ENCODE measurements at regions not wholly inside any gene's neighbourhood (a gene's known extent, or its start where the extent isn't known, plus 50 kb on each side); places are given as distances from the start of the nearest gene placed in this dataset.

- DNase-seq (ENCODE audit: low read depth in 2 of 2), result no peak
Measured at GRCh38 chr22:48646216-48646925, 1181.3 kb downstream of the BRD1 start.

- DNase-seq (ENCODE audit: low read depth in 2 of 2), result no peak
Measured at GRCh38 chr22:48645766-48646165, 1181.9 kb downstream of the BRD1 start.

GRCh38 chr22:48644997-48645396 lies 1182.7 kb downstream of the BRD1 start:
- DNase-seq (ENCODE audit: low read depth in 2 of 2), result no peak

- no peak for DNase-seq (ENCODE audit: low read depth in 2 of 2)
Measured at GRCh38 chr22:48644108-48644507, 1183.6 kb downstream of the BRD1 start.

- DNase-seq (ENCODE audit: low read depth in 2 of 2), result no peak
Measured at GRCh38 chr22:48643066-48643731, 1184.5 kb downstream of the BRD1 start.

GRCh38 chr22:48642550-48642949 lies 1185.1 kb downstream of the BRD1 start:
- no peak for DNase-seq (ENCODE audit: low read depth in 2 of 2)

- no peak for DNase-seq (ENCODE audit: low read depth in 2 of 2)
Measured at GRCh38 chr22:48641906-48642475, 1185.7 kb downstream of the BRD1 start.

- DNase-seq (ENCODE audit: low read depth in 2 of 2), result no peak
Measured at GRCh38 chr22:48640890-48641841, 1186.5 kb downstream of the BRD1 start.

- DNase-seq (ENCODE audit: low read depth in 2 of 2), result no peak
Measured at GRCh38 chr22:48639896-48640748, 1187.6 kb downstream of the BRD1 start.

- no peak for DNase-seq (ENCODE audit: low read depth in 2 of 2)
Measured at GRCh38 chr22:48639021-48639795, 1188.5 kb downstream of the BRD1 start.

- DNase-seq (ENCODE audit: low read depth in 2 of 2), result no peak
Measured at GRCh38 chr22:48637231-48637630, 1190.4 kb downstream of the BRD1 start.

GRCh38 chr22:48636746-48637145 lies 1190.9 kb downstream of the BRD1 start:
- DNase-seq (ENCODE audit: low read depth in 2 of 2), result no peak

- no peak for DNase-seq (ENCODE audit: low read depth in 2 of 2)
Measured at GRCh38 chr22:48635816-48636215, 1191.9 kb downstream of the BRD1 start.

- DNase-seq (ENCODE audit: low read depth in 2 of 2), result no peak
Measured at GRCh38 chr22:48635031-48635430, 1192.6 kb downstream of the BRD1 start.

- DNase-seq (ENCODE audit: low read depth in 2 of 2), result no peak
Measured at GRCh38 chr22:48633996-48634836, 1193.5 kb downstream of the BRD1 start.

- no peak for DNase-seq (ENCODE audit: low read depth in 2 of 2)
Measured at GRCh38 chr22:48632646-48633246, 1194.9 kb downstream of the BRD1 start.

GRCh38 chr22:48631288-48631863 lies 1196.3 kb downstream of the BRD1 start:
- DNase-seq (ENCODE audit: low read depth in 2 of 2), result no peak

GRCh38 chr22:48630848-48631247 lies 1196.8 kb downstream of the BRD1 start:
- no peak for DNase-seq (ENCODE audit: low read depth in 2 of 2)

- no peak for DNase-seq (ENCODE audit: low read depth in 2 of 2)
Measured at GRCh38 chr22:48630433-48630754, 1197.3 kb downstream of the BRD1 start.
